Activated CD4-positive, alpha-beta memory T cell treated with anti-CD3 and anti-CD28 coated beads, Interleukin-2, amount 10 ng/mL, durations not matched to agents 7 days and 5 days (primary cell): ENCODE measurements at regions not wholly inside any gene's neighbourhood (a gene's known extent, or its start where the extent isn't known, plus 50 kb on each side); places are given as distances from the start of the nearest gene placed in this dataset.
"Not testable (repeated sequence)": the region's sequence is repeated elsewhere in the genome, so short reads cannot be mapped to it uniquely, and the experiment has no call there.

Source experiments
- CTCF ChIA-PET: fragments of 350-600 bp; sonication (Branson Sonifier 250); formaldehyde crosslinking; loops from one replicate; lab custom pipeline; 2021; ENCODE audit warnings: antibody characterized with exemption, inconsistent platforms; lab: Charles Lee
- POLR2A ChIA-PET: fragments of 350-600 bp; sonication (Branson Sonifier 250); formaldehyde crosslinking; loops from one replicate; lab custom pipeline; 2021; ENCODE audit warnings: antibody characterized with exemption; lab: Charles Lee
- DNase-seq: peaks from one replicate; pipeline ENCODE4 v3.0.0-alpha.2; 2020
- H3K27ac Mint-ChIP-seq: one replicate; pipeline ENCODE4 v1.8.0; 2021; ENCODE audit warnings: mild to moderate bottlenecking, mixed read lengths
- H3K27me3 Mint-ChIP-seq: one replicate; pipeline ENCODE4 v1.8.0; 2021; ENCODE audit warnings: mixed read lengths
- H3K36me3 Mint-ChIP-seq: one replicate; pipeline ENCODE4 v1.8.0; 2021; ENCODE audit warnings: low read depth, mixed read lengths
- H3K4me1 Mint-ChIP-seq: one replicate; pipeline ENCODE4 v1.8.0; 2021; ENCODE audit warnings: mixed read lengths
- H3K4me3 Mint-ChIP-seq: one replicate; pipeline ENCODE4 v1.8.0; 2021; ENCODE audit warnings: mild to moderate bottlenecking, mixed read lengths
- H3K9me3 Mint-ChIP-seq: one replicate; pipeline ENCODE4 v1.8.0; 2021; ENCODE audit warnings: mixed read lengths

DNA sequence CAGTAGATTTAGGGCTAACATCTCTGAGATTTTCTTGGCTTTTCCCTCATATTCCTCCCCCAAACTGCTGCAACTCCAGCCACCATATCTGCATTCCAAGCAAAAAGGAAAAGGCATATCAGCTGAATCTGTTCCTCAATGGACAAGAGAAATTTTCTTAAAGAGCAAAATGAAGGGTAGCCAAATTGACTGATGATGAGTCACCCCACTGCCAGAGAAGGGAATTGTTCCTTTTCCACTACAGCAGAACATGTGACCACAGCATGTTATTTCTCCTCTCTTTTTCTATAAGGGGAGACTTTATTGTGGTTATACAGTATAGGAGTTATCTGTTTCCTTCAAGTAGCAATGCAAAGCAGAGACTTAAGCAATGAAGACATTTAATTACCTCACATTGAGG is 172.5 kb downstream of the MTHFS start:
- no peak overlapping the region for H3K4me3 Mint-ChIP-seq
- ChIA-PET POLR2A (no interaction called here), CTCF (no interaction called here)

DNA sequence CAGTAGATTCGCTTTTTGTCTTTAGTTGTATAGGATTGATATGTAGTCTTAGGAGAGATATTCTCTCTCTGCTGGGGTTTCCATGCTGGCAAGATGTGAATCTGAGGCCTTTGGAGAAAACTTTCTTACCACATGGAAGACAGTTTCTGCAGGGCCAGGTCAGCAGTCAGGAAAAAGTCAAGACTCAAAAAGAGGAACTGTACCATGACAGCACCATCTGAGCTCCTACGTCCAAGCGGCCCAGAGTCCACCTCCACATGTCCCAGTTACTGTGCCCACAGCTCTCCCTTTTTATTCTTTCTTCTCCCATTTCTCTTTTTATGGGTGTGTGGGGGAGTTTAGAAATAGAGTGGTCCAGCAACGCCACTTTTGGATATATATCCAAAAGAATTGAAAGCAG is 172.0 kb downstream of the MTHFS start:
- H3K36me3 Mint-ChIP-seq: no peaks in the 10 kb centered on the region
- H3K27ac Mint-ChIP-seq: no peak overlapping the region
- no peaks in the 10 kb centered on the region for H3K9me3 Mint-ChIP-seq
- POLR2A ChIA-PET: no interaction called here
- CTCF ChIA-PET: no interaction called here
- no peak overlapping the region for H3K4me3 Mint-ChIP-seq
- no peak for DNase-seq
- no peaks in the 10 kb centered on the region for H3K4me1 Mint-ChIP-seq
- H3K27me3 Mint-ChIP-seq: peaks cover 3% of the 10 kb centered on the region

More for the DNA sequence above, 172.5 kb downstream of the MTHFS start:
- Mint-ChIP-seq H3K27me3 (no peaks in the 10 kb centered on the region), H3K27ac (no peak overlapping the region), H3K36me3 (no peaks in the 10 kb centered on the region), H3K9me3 (no peaks in the 10 kb centered on the region), H3K4me1 (no peaks in the 10 kb centered on the region)
- no peak for DNase-seq

DNA sequence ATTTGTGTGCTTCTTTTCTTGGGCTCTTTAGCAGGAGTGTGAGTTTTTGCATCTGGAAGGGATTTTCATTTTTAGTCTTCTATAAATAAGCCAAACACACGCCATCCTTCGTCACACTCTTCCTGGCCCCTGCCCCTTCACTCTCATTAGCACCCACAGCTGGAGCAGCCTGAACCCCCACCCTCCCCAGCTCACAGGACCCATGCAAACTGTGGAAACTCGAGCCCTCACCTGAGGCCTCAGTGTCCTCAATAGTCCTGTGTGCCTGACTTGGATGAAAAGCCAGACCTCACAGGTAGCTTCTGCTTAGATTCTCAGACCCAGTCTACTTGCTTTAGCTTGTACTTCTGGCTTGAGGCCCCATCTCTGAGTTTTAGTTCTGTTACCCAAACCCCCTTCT is 167.9 kb downstream of the MTHFS start:
- H3K27me3 Mint-ChIP-seq: peaks cover 7% of the 10 kb centered on the region
- H3K27ac Mint-ChIP-seq: no peak overlapping the region
- ChIA-PET POLR2A (no interaction called here), CTCF (no interaction called here)
- no peaks in the 10 kb centered on the region for H3K4me1 Mint-ChIP-seq
- H3K4me3 Mint-ChIP-seq: no peak overlapping the region
- H3K36me3 Mint-ChIP-seq: no peaks in the 10 kb centered on the region
- H3K9me3 Mint-ChIP-seq: no peaks in the 10 kb centered on the region
- no peak for DNase-seq

DNA sequence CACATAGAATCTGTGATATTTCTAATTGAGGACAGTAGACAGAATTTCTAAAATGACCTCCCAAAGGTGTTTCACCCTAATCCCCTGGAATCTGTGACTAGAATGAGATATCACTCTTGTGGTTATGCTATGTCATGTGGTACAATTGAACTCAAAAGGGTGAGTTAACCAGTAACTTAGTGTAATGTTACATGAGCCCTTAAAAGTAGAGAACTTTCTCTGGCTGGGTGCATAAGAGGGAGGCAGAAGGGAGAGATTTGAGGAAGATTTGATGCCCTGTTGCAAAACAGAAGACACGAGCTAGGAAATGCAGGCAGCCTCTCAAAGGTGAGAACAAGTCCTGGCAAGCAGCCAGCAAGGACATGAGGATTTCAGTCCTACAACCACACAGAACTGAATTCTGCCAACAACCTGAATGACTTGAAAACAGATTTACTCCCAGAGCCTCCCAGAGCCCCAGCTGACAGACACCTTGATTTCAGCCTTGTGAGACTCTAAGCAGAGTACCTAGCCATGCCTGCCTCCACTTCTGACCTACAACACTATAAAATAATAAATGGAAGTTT is 160.3 kb downstream of the MTHFS start:
- H3K9me3 Mint-ChIP-seq: no peaks in the 10 kb centered on the region
- CTCF ChIA-PET: no interaction called here
- H3K27ac Mint-ChIP-seq: no peak overlapping the region

DNA sequence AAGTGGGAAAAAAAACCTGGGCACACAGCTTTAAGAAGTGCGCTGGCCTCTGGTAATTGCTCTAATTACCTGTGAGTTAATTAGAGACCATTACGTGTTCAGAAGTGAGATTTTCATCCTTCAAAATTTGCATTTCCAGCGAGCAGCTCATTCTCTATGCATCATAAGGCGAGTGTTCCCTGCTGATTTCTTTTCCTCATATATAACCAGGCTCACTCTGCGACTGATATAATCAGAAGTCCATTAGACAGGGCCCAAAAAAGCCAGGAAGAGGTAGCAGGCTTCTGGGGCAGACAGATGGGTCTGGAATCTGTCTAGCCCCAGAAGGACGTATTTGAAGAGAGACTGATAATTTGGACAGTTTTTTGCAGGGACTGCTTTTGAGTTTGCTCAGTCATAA is 158.7 kb downstream of the MTHFS start:
- Mint-ChIP-seq H3K4me3 (no peak overlapping the region), H3K27ac (no peak overlapping the region), H3K9me3 (no peaks in the 10 kb centered on the region), H3K36me3 (no peaks in the 10 kb centered on the region), H3K4me1 (no peaks in the 10 kb centered on the region), H3K27me3 (peaks cover 10% of the 10 kb centered on the region)
- DNase-seq: no peak
- ChIA-PET POLR2A (no interaction called here), CTCF (no interaction called here)

More for the DNA sequence above, 160.3 kb downstream of the MTHFS start:
- Mint-ChIP-seq H3K27me3 (peaks cover 10% of the 10 kb centered on the region), H3K4me1 (no peaks in the 10 kb centered on the region), H3K36me3 (no peaks in the 10 kb centered on the region), H3K4me3 (no peak overlapping the region)
- POLR2A ChIA-PET: no interaction called here
- no peak for DNase-seq

DNA sequence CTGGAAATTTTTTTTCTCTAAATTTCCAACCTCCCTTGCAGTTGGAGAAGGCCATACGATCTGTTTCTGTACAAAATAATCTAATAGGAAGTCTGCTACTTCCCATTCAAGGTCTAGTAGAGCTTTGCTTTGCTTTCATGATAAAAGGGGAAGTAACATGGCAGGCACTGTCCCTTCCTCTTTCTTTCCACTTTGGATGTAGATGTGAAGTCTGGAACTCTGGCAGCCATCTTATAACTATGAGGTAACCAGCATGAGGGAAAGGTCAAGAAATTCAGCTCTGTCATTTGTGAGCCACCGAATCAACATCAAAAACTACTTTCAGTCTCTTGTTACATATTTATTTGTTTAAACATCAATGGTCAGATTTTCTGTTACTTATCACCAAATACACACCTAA is 156.3 kb downstream of the MTHFS start:
- no peak overlapping the region for H3K4me3 Mint-ChIP-seq

DNA sequence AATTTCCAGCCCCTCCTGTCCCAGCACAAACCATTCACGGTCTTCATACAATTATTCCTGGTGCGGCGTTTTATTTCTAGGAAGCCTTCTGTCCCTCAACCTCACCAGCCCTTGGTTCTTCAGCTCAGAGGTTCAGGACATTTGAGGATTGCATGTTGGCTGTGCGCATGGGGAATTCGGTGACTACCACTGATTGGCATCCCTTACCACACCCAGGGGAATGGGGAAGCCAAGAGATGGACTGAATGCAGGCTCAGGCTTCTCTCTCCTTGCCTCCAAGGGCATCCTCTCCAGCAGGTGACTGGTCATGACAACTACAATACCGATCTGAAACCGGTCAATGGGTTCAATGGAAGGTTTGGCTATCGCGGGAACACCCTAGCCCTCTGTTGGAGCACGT is 153.8 kb downstream of the MTHFS start:
- Mint-ChIP-seq H3K4me1 (no peaks in the 10 kb centered on the region), H3K27ac (no peak overlapping the region), H3K27me3 (no peaks in the 10 kb centered on the region), H3K36me3 (no peaks in the 10 kb centered on the region), H3K4me3 (no peak overlapping the region), H3K9me3 (no peaks in the 10 kb centered on the region)
- no peak for DNase-seq
- ChIA-PET POLR2A (no interaction called here), CTCF (no interaction called here)

More for the DNA sequence above, 156.3 kb downstream of the MTHFS start:
- no peaks in the 10 kb centered on the region for H3K9me3 Mint-ChIP-seq
- no peaks in the 10 kb centered on the region for H3K36me3 Mint-ChIP-seq
- DNase-seq: no peak
- no peaks in the 10 kb centered on the region for H3K4me1 Mint-ChIP-seq
- ChIA-PET POLR2A (no interaction called here), CTCF (no interaction called here)
- H3K27me3 Mint-ChIP-seq: peaks cover 9% of the 10 kb centered on the region
- no peak overlapping the region for H3K27ac Mint-ChIP-seq

DNA sequence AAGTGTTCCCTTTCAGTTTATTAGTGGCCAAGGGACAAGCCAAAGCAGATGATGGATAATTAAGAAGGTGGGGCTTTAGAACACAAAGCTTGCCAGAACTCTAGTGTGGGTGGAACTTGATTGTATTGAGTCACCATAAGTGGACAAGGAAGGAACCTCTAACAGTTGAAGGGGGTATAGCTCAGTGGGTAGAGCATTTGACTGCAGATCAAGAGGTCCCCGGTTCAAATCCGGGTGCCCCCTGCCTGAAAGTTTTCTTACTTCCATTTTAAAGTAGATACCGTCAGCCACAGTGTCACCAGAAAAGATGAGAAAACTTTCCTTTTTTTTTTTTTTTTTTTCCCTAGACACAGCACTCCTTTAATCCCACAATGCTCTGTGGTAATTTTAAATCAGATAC is 152.3 kb downstream of the MTHFS start:
- POLR2A ChIA-PET, H3K27ac Mint-ChIP-seq: not testable (repeated sequence)

DNA sequence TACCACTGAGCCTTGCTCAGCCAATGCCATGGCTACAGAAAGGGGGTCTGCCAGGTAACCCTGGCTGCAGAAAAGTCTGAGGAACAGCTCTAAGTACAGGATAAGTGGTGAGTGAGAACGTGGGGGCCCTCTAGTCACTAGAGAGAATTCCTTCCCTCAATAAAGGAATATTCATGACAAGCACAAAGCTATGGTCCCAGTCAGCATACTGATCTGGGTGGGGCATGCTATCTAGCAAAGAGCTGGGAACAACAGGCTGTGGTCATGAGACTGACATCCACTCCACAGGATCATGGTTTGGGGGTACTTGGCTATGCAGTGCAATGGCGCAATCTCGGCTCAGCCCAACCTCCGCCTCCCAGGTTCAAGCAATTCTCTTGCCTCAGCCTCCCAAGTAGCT is 140.4 kb downstream of the MTHFS start:
- ChIA-PET POLR2A (no interaction called here), CTCF (no interaction called here)
- Mint-ChIP-seq H3K4me3 (no peak overlapping the region), H3K27ac (no peak overlapping the region), H3K9me3 (no peaks in the 10 kb centered on the region), H3K4me1 (no peaks in the 10 kb centered on the region), H3K27me3 (no peaks in the 10 kb centered on the region), H3K36me3 (no peaks in the 10 kb centered on the region)
- DNase-seq: no peak

More for the DNA sequence above, 152.3 kb downstream of the MTHFS start:
- DNase-seq, H3K4me3 Mint-ChIP-seq, H3K36me3 Mint-ChIP-seq, H3K27me3 Mint-ChIP-seq, H3K4me1 Mint-ChIP-seq, H3K9me3 Mint-ChIP-seq, CTCF ChIA-PET: not testable (repeated sequence)

DNA sequence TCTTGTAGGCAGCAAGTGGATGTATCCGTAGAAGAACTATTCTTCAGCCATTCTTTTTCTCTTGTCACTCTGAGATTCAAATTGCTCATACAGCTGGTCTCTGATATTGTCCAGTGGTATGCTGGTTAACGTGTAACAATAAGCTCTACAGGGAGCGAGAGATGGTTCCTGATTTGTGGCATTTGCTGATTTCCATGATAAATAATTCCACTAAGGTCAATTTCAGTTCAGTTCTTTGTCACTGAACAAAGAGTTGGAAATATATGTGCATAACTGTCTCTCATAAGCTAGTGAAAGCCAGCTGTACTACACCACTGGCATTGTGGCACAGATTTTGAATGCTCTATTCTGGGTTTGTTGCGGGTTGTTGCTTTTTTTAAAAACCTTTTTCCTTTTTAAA is 131.7 kb downstream of the MTHFS start:
- POLR2A ChIA-PET: no interaction called here
- no peak for DNase-seq
- peaks cover 5% of the 10 kb centered on the region for H3K9me3 Mint-ChIP-seq
- CTCF ChIA-PET: no interaction called here
- peaks cover 25% of the 10 kb centered on the region for H3K27me3 Mint-ChIP-seq
- no peaks in the 10 kb centered on the region for H3K4me1 Mint-ChIP-seq
- H3K36me3 Mint-ChIP-seq: no peaks in the 10 kb centered on the region
- no peak overlapping the region for H3K27ac Mint-ChIP-seq
- no peak overlapping the region for H3K4me3 Mint-ChIP-seq

DNA sequence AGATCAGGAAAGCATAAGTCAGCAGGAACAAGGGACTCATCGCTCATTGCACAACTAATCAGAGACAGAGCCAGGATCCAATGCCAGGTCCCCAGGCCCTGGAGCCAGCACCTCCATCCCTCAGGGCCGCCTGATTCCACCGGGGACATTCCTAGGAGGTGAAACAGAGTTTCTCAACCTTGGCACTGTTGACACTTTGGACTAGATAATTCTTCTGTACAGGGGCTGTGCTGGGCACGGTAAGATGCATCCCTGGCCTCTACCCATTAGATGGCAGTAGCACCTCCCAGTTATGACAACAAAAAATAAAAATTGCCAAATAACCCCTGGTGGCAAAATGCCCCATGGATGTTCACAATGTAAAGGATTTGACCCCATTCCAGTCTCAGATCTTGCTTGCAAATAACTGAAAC is 127.7 kb downstream of the MTHFS start:
- CTCF ChIA-PET: interaction anchor here (2.3 kb wide), 1 partner anchor 85 kb away, joined by 11 read pairs; no protein-coding TSS in a partner anchor
- no peaks in the 10 kb centered on the region for H3K9me3 Mint-ChIP-seq
- no peak for DNase-seq

DNA sequence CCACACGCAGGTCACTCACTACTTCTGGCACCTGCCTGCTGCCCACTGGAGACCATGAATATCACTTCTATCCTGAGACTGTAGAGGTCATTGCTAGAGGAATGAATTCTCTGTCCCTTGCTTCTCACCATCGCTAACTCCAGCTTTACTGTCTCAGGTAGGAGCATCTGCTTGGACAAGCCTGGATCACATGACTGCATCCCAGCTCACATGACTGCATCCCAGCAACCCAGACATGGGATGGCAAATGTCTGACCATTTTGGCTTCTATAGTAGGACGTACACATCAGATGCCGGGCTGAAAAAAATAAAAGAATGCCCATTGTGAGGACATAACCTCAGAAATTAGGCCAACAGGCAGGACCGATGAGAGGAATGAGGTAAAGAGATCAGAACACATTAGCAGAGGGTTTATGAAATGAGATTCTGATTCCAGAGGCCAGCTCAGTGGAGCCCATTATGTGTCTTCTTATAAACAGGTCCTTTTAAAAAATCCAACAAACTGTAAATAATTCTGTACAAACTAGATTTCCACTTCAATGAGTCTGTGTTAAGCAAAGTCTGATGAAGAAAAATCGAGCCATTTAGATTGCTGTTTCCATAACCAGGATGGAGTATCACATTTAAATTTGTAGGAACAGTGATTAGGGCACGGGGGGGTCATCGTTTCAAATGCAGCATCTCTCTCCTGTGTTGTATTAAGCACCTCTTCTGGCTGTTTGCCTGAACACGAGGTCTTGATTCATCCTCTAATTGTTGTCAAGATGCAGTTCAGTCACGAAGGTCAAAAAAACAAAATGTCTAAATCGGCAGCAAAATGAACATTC is 126.7 kb downstream of the MTHFS start:
- Mint-ChIP-seq H3K4me1 (no peaks in the 10 kb centered on the region), H3K36me3 (no peaks in the 10 kb centered on the region), H3K27me3 (peaks cover 8% of the 10 kb centered on the region), H3K9me3 (no peaks in the 10 kb centered on the region), H3K4me3 (no peak overlapping the region), H3K27ac (no peak overlapping the region)
- ChIA-PET CTCF (no interaction called here), POLR2A (no interaction called here)
- DNase-seq: no peak

More for the DNA sequence above, 127.7 kb downstream of the MTHFS start:
- no peak overlapping the region for H3K27ac Mint-ChIP-seq
- POLR2A ChIA-PET: no interaction called here
- no peak overlapping the region for H3K4me3 Mint-ChIP-seq
- H3K27me3 Mint-ChIP-seq: peaks cover 13% of the 10 kb centered on the region
- no peaks in the 10 kb centered on the region for H3K4me1 Mint-ChIP-seq
- no peaks in the 10 kb centered on the region for H3K36me3 Mint-ChIP-seq

DNA sequence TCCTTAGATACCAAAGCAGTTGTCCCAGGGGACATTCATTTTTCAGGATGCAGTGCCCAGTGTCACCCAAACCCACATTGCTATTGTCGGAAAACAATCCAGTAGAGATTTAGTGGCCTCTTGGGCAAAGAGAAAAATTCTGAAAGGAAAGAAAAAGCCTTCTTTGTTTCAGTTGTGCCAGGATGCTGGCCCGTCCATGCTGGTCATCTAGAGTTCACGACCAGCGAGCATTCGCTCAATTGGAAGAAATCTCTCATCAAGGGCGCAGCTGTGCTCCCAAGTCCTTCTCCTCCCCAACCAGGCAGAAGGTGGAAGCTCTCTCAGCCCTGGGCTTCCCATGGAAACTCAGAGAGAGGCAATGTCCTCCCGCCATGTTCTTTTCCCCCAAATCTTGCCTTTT is 123.7 kb downstream of the MTHFS start:
- CTCF ChIA-PET: interaction anchor here (1.5 kb wide), 1 partner anchor 80 kb away, joined by 5 read pairs; no protein-coding TSS in a partner anchor
- Mint-ChIP-seq H3K4me1 (peaks cover 1% of the 10 kb centered on the region), H3K9me3 (no peaks in the 10 kb centered on the region)

DNA sequence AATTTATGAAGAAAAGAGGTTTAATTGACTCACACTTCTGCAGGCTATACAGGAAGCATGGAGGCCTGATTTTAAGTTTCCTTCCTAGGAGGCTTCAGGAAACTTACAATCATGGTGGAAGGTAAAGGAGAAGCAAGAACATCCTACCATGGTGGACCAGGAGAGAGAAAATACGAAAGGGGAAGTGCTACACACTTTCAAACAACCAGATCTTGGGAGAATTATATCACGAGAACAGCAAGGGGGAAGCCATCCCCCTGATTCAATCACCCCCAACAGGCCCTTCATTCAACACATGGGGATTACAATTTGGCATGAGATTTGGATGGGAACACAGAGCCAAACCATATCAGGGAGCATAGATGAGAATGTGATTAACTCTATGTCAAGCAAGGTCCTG is 121.0 kb downstream of the MTHFS start:
- ChIA-PET CTCF (no interaction called here), POLR2A (no interaction called here)
- no peak overlapping the region for H3K4me3 Mint-ChIP-seq
- H3K9me3 Mint-ChIP-seq: peaks cover 1% of the 10 kb centered on the region
- peaks cover 10% of the 10 kb centered on the region for H3K4me1 Mint-ChIP-seq
- no peaks in the 10 kb centered on the region for H3K27me3 Mint-ChIP-seq
- DNase-seq: no peak
- no peak overlapping the region for H3K27ac Mint-ChIP-seq
- H3K36me3 Mint-ChIP-seq: no peaks in the 10 kb centered on the region

More for the DNA sequence above, 123.7 kb downstream of the MTHFS start:
- H3K4me3 Mint-ChIP-seq: no peak overlapping the region
- H3K36me3 Mint-ChIP-seq: no peaks in the 10 kb centered on the region
- POLR2A ChIA-PET: no interaction called here
- DNase-seq: no peak
- peaks cover 2% of the 10 kb centered on the region for H3K27me3 Mint-ChIP-seq
- H3K27ac Mint-ChIP-seq: no peak overlapping the region
